C4-2B (cell line): ENCODE measurements at regions not wholly inside any gene's neighbourhood (a gene's known extent, or its start where the extent isn't known, plus 50 kb on each side); places are given as distances from the start of the nearest gene placed in this dataset.

Experiments
- ZFX ChIP-seq: fragments of 450-650 bp; IDR thresholded peaks from 2 replicates; pipeline ENCODE4 v1.6.1; 2017
- TF ChIP-seq, protein P1 (sequence below): fragments of 450-650 bp; conservative IDR thresholded peaks from 2 replicates; pipeline ENCODE4 v1.5.1; 2017; ENCODE audit warnings: mild to moderate bottlenecking

DNA sequence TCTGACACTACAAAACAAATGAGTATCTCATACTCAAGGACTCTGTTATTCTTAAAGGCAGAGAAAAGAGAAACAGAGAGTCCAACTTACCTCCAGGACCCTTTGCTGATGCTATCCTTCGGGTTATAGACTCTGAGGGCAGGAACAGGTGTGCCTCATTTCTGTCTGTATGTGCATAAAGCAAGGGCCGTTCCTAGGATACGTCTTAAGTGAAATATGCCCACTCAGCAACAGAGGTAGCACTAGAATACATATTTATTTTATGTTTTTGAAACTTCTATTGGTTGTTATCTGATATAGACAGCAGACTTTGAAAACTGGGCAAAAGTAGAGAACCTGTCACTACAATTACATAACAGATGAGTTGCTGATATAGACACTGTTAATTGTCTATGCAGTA lies 89.3 kb upstream of the CPNE4 start:
- TF ChIP-seq, protein P1, sequence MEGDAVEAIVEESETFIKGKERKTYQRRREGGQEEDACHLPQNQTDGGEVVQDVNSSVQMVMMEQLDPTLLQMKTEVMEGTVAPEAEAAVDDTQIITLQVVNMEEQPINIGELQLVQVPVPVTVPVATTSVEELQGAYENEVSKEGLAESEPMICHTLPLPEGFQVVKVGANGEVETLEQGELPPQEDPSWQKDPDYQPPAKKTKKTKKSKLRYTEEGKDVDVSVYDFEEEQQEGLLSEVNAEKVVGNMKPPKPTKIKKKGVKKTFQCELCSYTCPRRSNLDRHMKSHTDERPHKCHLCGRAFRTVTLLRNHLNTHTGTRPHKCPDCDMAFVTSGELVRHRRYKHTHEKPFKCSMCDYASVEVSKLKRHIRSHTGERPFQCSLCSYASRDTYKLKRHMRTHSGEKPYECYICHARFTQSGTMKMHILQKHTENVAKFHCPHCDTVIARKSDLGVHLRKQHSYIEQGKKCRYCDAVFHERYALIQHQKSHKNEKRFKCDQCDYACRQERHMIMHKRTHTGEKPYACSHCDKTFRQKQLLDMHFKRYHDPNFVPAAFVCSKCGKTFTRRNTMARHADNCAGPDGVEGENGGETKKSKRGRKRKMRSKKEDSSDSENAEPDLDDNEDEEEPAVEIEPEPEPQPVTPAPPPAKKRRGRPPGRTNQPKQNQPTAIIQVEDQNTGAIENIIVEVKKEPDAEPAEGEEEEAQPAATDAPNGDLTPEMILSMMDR, result no peak
- TF ChIP-seq ZFX, result no peak
